ENCODE measurements at regions not wholly inside any gene's neighbourhood (a gene's known extent, or its start where the extent isn't known, plus 50 kb on each side); places are given as distances from the start of the nearest gene placed in this dataset.

DNA sequence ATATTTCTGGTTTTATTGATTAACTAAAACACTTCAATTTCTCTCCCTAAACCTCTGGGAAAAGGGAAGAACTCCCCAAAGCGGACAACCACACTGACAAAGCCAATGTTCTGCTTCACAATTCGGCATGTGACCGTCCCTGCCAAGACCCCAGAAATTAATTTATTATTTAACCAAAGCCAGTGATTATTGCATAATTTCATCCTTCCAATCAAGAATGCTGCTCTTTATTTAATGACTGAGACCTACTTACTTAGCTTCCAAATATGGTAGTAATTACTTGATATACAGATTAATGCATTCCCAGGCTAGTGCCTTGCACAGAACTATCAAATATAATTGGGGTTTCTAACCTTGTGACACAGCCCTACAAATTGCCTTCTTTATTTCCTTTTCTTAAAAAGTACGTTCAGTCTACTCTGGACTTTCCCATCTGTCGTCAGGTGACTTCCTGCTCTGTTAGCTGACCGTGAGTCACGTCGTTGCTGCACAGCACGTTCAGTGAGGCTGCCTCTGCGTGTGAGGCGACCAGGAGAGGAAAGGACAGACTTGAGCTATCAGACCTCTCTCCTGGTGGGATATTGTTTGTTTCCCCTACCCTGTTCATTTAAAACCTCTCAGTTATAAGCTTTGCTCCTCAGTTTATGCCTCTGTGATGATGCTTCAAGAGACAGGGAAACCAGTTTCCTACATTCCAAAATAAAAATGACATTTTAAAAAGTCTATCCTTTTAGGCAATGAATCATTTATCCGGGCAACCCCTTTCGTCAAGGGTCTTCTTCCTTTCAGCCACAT is 55.7 kb upstream of the TNFAIP3 start:
- peak overlapping the region; percentile 31 for H2BK120ac ChIP-seq (ENCODE audit: low read depth, low read length)
- no peak overlapping the region; the same call in 1 of the 2 replicates for H3K56ac ChIP-seq (ENCODE audit: extremely low read depth, insufficient read depth, low read length)
- no peaks in the 10 kb centered on the region for H3K9me3 ChIP-seq (ENCODE audit: control insufficient read depth, insufficient read depth, low read length)
- no peaks in the 10 kb centered on the region for H3K79me1 ChIP-seq (ENCODE audit: low read depth in 1 of 2, low read length in 2 of 2)
- H3K23ac ChIP-seq (ENCODE audit: low read depth, low read length): peak overlapping the region; percentile 41; the same call in 1 of the 2 replicates
- H4K20me1 ChIP-seq (ENCODE audit: insufficient read depth, low read length): no peaks in the 10 kb centered on the region
- H3K4me3 ChIP-seq (ENCODE audit: insufficient read depth, low read depth, low read length): no peak overlapping the region
- peak overlapping the region; percentile 46; the same call in 1 of the 2 replicates for H3K4me2 ChIP-seq (ENCODE audit: low read depth, low read length)
- ATAC-seq (ENCODE audit: low read depth): peak; percentile 83
- in situ Hi-C loops (cut with MboI; ENCODE audit: low sequenced_read_pairs): no loop called here
- POLR2A ChIA-PET (ENCODE audit: unreplicated experiment): interaction anchor here (0.5 kb wide), 1 partner anchor 64 kb away, joined by 3 read pairs; no protein-coding TSS in a partner anchor
- intact Hi-C loops (cut with micrococcal nuclease): no loop called here
- H3K14ac ChIP-seq (replicated peaks; ENCODE audit: low read depth, low read length): peak overlapping the region; percentile 79
- peak overlapping the region; percentile 73; the same call in 1 of the 2 replicates for H2BK20ac ChIP-seq (ENCODE audit: low read depth, low read length)
- peaks cover 6% of the 10 kb centered on the region for H3K9me1 ChIP-seq (ENCODE audit: insufficient read depth, low read length)
- BruUV-seq (replicated peaks): no TSS peak
- no peak overlapping the region; the same call in 1 of the 2 replicates for H3K27ac ChIP-seq (ENCODE audit: insufficient read depth, low read length)
- H3K4ac ChIP-seq (ENCODE audit: low read depth, low read length): peak overlapping the region; percentile 47; the same call in 1 of the 2 replicates
- peak overlapping the region; percentile 74; the same call in 1 of the 2 replicates for H4K5ac ChIP-seq (ENCODE audit: low read depth, low read length)
- peak overlapping the region; percentile 15 for H2AK5ac ChIP-seq (ENCODE audit: low read depth, low read length)
- no peaks in the 10 kb centered on the region for H3K27me3 ChIP-seq (ENCODE audit: control insufficient read depth, insufficient read depth, low read length)
- peak overlapping the region; percentile 19 to 81 for H4K8ac ChIP-seq (ENCODE audit: low read depth in 2 of 2, low read length in 2 of 2)
- peak overlapping the region; percentile 75 for H2BK5ac ChIP-seq (ENCODE audit: low read depth, low read length, poor library complexity, severe bottlenecking)
- peak overlapping the region; percentile 72; the same call in 2 of the 3 replicates for H2BK15ac ChIP-seq (ENCODE audit: low read depth, low read length)
- CTCF ChIA-PET: interaction anchor here (0.8 to 1.3 kb wide), 3 partner anchors 11 to 133 kb away, joined by 3 read pairs; no protein-coding TSS in a partner anchor
- peak overlapping the region; percentile 68 for H2AFZ ChIP-seq (replicated peaks; ENCODE audit: low read length, poor library complexity)
- H4K91ac ChIP-seq (ENCODE audit: insufficient read depth, low read depth, low read length): peak overlapping the region; percentile 61; the same call in 1 of the 2 replicates
- dilution Hi-C loops (cut with HindIII; ENCODE audit: low sequenced_read_pairs, unreplicated experiment): no loop called here
- H3K4me1 ChIP-seq (ENCODE audit: control insufficient read depth, insufficient read depth, low read length): peaks cover 8% of the 10 kb centered on the region; the same call in 1 of the 2 replicates
- no peak overlapping the region for H2AK9ac ChIP-seq (replicated peaks; ENCODE audit: low read depth, low read length, poor library complexity)
- DNase-seq: peak; percentile 96
- peak overlapping the region; percentile 75; the same call in 1 of the 2 replicates for H3K18ac ChIP-seq (ENCODE audit: low read depth, low read length)
- TF ChIP-seq CEBPB (IDR thresholded peaks at IDR 0.05; ENCODE audit: low read depth, low read length) (peak; percentile 32; the same call in 1 of the 2 replicates), USF2 (IDR thresholded peaks at IDR 0.05; ENCODE audit: low read depth, low read length) (peak; percentile 88), FOS (IDR thresholded peaks at IDR 0.05; ENCODE audit: low read depth, low read length) (peak; percentile 75), MXI1 (IDR thresholded peaks at IDR 0.05; ENCODE audit: borderline replicate concordance, low read depth, low read length) (0 out of 2 replicates have a peak, but pooled peaks have one; percentile 18), BHLHE40 (IDR thresholded peaks at IDR 0.05; ENCODE audit: low read depth, low read length) (peak; percentile 99), RFX5 (IDR thresholded peaks at IDR 0.05; ENCODE audit: low read depth, low read length) (no peak)
- H3K36me3 ChIP-seq (ENCODE audit: control insufficient read depth, insufficient read depth, low read length): no peaks in the 10 kb centered on the region
- peak overlapping the region; percentile 7; the same call in 1 of the 2 replicates for H3K9ac ChIP-seq (ENCODE audit: low read depth, low read length)
- WGBS, 2 experiments (ENCODE audit: extremely low coverage in 2 of 2, insufficient read length in 1 of 2): no CpG with 5 or more reads among the region's 13 CpGs
